ENCODE measurements at regions not wholly inside any gene's neighbourhood (a gene's known extent, or its start where the extent isn't known, plus 50 kb on each side); places are given as distances from the start of the nearest gene placed in this dataset.
"Not testable (repeated sequence)": the region's sequence is repeated elsewhere in the genome, so short reads cannot be mapped to it uniquely, and the experiment has no call there.

DNA sequence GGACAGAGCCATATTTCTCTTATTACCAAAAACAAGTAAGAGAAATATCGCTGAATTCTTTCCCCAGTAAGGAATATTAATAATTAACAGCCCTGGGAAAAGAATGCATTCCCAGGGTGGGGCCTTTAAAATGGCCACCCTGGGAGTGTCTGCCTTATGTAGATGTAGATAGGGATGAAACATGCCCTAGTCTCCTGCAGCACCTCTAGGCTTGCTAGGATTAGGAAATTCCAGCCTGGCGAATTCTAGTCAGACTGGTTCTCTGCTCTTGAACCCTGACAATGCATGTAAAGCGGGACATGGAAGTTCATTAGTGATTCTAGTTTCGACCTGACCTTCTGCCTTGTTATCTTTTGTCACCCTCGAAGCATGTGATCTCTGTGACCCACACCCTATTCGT is 405.2 kb upstream of the MAP2 start:
- 82 to 88% methylated on average over 6 of the region's 6 CpGs for WGBS, 2 donors
- H3K27ac ChIP-seq (ENCODE audit: low read depth in 1 of 2, low read length in 2 of 2); H3K4me3 ChIP-seq (ENCODE audit: low read length in 2 of 2); H3K9me3 ChIP-seq (ENCODE audit: control insufficient read depth, low read length); intact Hi-C loops (cut with DNase I); H3K36me3 ChIP-seq (ENCODE audit: control insufficient read depth in 1 of 2, insufficient read depth in 2 of 2, low read length in 1 of 2); DNase-seq; H3K27me3 ChIP-seq (ENCODE audit: control insufficient read depth in 1 of 2, insufficient read depth in 2 of 2, low read length in 1 of 2); H3K4me1 ChIP-seq (ENCODE audit: control insufficient read depth in 1 of 2, insufficient read depth in 2 of 2, low read length in 2 of 2); ATAC-seq (ENCODE audit: low FRiP score): not testable (repeated sequence)

DNA sequence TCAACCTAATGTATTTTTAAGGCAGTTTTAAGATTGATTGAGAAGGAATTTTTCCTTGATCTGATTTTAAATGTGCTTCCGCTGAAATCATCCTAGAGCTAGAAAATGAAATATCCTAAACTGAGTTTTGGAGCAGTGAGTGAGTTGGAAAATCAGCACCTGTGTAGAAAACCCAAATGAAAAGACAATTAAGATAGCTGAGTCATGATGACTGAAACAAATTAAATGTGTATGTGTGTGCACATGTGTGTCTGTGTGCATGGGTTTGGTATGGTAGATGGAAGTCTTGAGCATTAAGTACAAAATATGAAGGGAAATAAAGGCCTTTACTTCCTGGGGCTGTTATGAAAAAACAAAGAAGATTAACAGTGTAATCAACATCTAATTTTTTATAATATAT is 394.6 kb upstream of the MAP2 start:
- Histone ChIP-seq H3K27ac (ENCODE audit: low read depth in 1 of 2, low read length in 2 of 2) (no peak overlapping the region), H3K4me1 (ENCODE audit: control insufficient read depth in 1 of 2, insufficient read depth in 2 of 2, low read length in 2 of 2) (no peaks in the 10 kb centered on the region), H3K9me3 (ENCODE audit: control insufficient read depth, low read length) (no peaks in the 10 kb centered on the region), H3K27me3 (ENCODE audit: control insufficient read depth in 1 of 2, insufficient read depth in 2 of 2, low read length in 1 of 2) (no peaks in the 10 kb centered on the region), H3K36me3 (ENCODE audit: control insufficient read depth in 1 of 2, insufficient read depth in 2 of 2, low read length in 1 of 2) (no peaks in the 10 kb centered on the region), H3K4me3 (ENCODE audit: low read length in 2 of 2) (no peak overlapping the region)
- intact Hi-C loops (cut with DNase I), result no loop called here
- 93 to 95% methylated on average over 1 of the region's 1 CpG for WGBS, 2 donors
- ATAC-seq (ENCODE audit: low FRiP score) (no peak), DNase-seq (no peak)

DNA sequence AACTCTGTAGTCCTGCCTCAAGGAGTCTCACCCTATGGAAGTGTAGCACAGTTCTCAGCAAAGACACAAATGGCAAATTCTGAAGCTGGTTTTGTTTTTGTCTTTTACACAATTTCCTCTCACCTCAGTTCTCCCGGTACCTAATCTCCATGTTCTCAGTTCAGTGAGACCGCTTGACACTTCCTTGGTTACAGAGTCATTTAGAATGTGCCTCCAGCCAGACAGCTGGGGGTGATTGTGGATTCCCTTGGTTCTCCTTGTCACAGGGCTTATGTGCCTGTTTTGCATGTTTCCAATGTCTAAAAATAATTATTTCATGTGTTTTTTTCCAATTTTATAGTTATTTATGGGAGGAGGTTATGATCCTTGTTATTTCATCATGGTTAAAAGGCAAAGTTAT is 379.5 kb upstream of the MAP2 start:
- no peaks in the 10 kb centered on the region for H3K27me3 ChIP-seq (ENCODE audit: control insufficient read depth in 1 of 2, insufficient read depth in 2 of 2, low read length in 1 of 2)
- H3K4me3 ChIP-seq (ENCODE audit: low read length in 2 of 2), result no peak overlapping the region
- H3K9me3 ChIP-seq (ENCODE audit: control insufficient read depth, low read length), result no peaks in the 10 kb centered on the region
- intact Hi-C loops (cut with DNase I), result no loop called here
- H3K36me3 ChIP-seq (ENCODE audit: control insufficient read depth in 1 of 2, insufficient read depth in 2 of 2, low read length in 1 of 2), result no peaks in the 10 kb centered on the region
- H3K27ac ChIP-seq (ENCODE audit: low read depth in 1 of 2, low read length in 2 of 2), result no peak overlapping the region
- 64 to 70% methylated on average over 2 of the region's 2 CpGs for WGBS, 2 donors
- DNase-seq (no peak), ATAC-seq (ENCODE audit: low FRiP score) (no peak)
- no peaks in the 10 kb centered on the region for H3K4me1 ChIP-seq (ENCODE audit: control insufficient read depth in 1 of 2, insufficient read depth in 2 of 2, low read length in 2 of 2)

DNA sequence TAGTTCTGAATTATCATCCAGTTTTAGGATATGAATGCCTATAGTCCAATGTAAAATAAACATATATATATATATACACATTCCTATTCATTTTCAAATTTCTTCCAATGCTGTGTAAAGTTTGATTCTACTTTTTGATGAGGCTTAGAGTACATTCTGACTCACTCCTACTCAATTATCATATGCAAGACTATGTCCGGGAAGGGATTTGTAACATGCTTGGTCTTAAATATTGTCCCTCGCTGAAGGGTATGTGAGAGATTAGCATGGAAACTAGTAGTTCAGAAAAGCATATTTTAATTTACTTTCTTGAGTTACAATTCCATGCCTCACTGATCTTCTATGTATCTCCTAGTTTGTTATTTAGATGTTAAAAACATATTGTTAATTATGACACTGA is 377.7 kb upstream of the MAP2 start:
- intact Hi-C loops (cut with DNase I), result no loop called here
- WGBS, 2 donors, result 87 to 92% methylated on average over 2 of the region's 2 CpGs
- no peak for ATAC-seq (ENCODE audit: low FRiP score)

DNA sequence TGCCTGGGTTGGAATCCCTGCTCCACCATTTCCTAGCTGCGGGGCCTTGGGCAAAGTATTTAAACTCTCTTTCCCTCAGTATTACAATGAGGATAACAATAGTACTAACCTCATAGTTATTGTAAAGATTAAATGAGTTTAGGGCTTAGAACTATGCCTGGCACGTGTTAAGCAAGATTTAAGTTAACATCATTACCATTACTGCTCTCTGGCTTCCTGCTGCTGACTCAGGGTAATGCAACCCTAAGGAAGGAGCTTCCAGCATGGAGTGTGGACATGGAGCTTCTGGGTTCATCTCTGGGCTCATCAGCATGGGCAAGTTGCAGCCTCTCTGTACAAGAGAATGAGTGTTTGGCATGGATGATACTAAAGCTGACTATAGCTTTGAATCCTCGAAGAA is 374.2 kb upstream of the MAP2 start:
- intact Hi-C loops (cut with DNase I), result no loop called here
- Histone ChIP-seq H3K4me1 (ENCODE audit: control insufficient read depth in 1 of 2, insufficient read depth in 2 of 2, low read length in 2 of 2) (no peaks in the 10 kb centered on the region), H3K9me3 (ENCODE audit: control insufficient read depth, low read length) (no peaks in the 10 kb centered on the region), H3K27ac (ENCODE audit: low read depth in 1 of 2, low read length in 2 of 2) (no peak overlapping the region), H3K27me3 (ENCODE audit: control insufficient read depth in 1 of 2, insufficient read depth in 2 of 2, low read length in 1 of 2) (no peaks in the 10 kb centered on the region), H3K36me3 (ENCODE audit: control insufficient read depth in 1 of 2, insufficient read depth in 2 of 2, low read length in 1 of 2) (no peaks in the 10 kb centered on the region), H3K4me3 (ENCODE audit: low read length in 2 of 2) (no peak overlapping the region)
- DNase-seq (no peak), ATAC-seq (ENCODE audit: low FRiP score) (no peak)
- 65% methylated on average over 3 of the region's 3 CpGs for WGBS, 2 donors

More for the DNA sequence above, 377.7 kb upstream of the MAP2 start:
- Histone ChIP-seq H3K27me3 (ENCODE audit: control insufficient read depth in 1 of 2, insufficient read depth in 2 of 2, low read length in 1 of 2) (no peaks in the 10 kb centered on the region), H3K36me3 (ENCODE audit: control insufficient read depth in 1 of 2, insufficient read depth in 2 of 2, low read length in 1 of 2) (no peaks in the 10 kb centered on the region), H3K27ac (ENCODE audit: low read depth in 1 of 2, low read length in 2 of 2) (no peak overlapping the region), H3K4me1 (ENCODE audit: control insufficient read depth in 1 of 2, insufficient read depth in 2 of 2, low read length in 2 of 2) (no peaks in the 10 kb centered on the region), H3K9me3 (ENCODE audit: control insufficient read depth, low read length) (no peaks in the 10 kb centered on the region), H3K4me3 (ENCODE audit: low read length in 2 of 2) (no peak overlapping the region)
- no peak for DNase-seq

DNA sequence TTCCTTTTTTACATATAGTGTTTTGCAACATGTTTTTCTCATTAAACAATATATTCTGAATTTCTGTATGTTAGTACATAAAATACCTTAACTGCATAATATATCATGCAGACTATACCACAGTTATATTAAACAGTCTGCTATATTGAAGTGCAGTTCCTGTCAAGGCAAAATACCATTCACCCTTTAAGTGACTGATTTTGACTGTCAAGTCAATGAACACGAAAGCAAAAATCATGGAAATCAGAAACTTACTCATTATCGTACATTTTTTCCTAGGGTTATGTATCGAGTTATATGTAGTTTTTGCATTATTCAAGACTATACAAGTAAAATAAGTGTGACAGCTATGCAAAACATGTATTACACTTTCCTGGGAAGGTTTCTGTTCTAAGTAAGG is 361.6 kb upstream of the MAP2 start:
- intact Hi-C loops (cut with DNase I), result no loop called here
- Histone ChIP-seq H3K27me3 (ENCODE audit: control insufficient read depth in 1 of 2, insufficient read depth in 2 of 2, low read length in 1 of 2) (no peaks in the 10 kb centered on the region), H3K36me3 (ENCODE audit: control insufficient read depth in 1 of 2, insufficient read depth in 2 of 2, low read length in 1 of 2) (no peaks in the 10 kb centered on the region), H3K27ac (ENCODE audit: low read depth in 1 of 2, low read length in 2 of 2) (no peak overlapping the region), H3K4me3 (ENCODE audit: low read length in 2 of 2) (no peak overlapping the region), H3K4me1 (ENCODE audit: control insufficient read depth in 1 of 2, insufficient read depth in 2 of 2, low read length in 2 of 2) (no peaks in the 10 kb centered on the region), H3K9me3 (ENCODE audit: control insufficient read depth, low read length) (peaks cover 1% of the 10 kb centered on the region)
- no peak for ATAC-seq (ENCODE audit: low FRiP score)
- DNase-seq, result no peak
- WGBS, 2 donors, result 67 to 79% methylated on average over 3 of the region's 3 CpGs

DNA sequence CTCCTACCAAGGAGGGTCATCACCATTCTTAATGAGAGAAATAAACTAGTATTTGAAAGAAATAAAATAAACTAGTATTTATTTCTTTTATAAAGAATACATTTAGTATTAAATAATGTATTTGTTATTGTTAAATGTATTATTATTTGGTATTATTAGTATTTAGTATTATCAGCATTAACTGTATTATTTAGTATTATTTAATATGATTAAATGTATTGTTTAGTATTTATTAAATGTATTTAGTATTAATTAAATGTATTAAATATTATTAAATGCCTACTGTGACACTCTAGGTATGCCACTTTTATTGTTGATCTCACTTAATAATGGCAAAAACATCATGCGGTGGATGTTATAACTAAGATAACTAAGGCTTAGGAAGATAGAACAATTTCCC is 353.6 kb upstream of the MAP2 start:
- Histone ChIP-seq H3K4me1 (ENCODE audit: control insufficient read depth in 1 of 2, insufficient read depth in 2 of 2, low read length in 2 of 2) (no peaks in the 10 kb centered on the region), H3K27ac (ENCODE audit: low read depth in 1 of 2, low read length in 2 of 2) (no peak overlapping the region), H3K27me3 (ENCODE audit: control insufficient read depth in 1 of 2, insufficient read depth in 2 of 2, low read length in 1 of 2) (no peaks in the 10 kb centered on the region), H3K36me3 (ENCODE audit: control insufficient read depth in 1 of 2, insufficient read depth in 2 of 2, low read length in 1 of 2) (no peaks in the 10 kb centered on the region), H3K9me3 (ENCODE audit: control insufficient read depth, low read length) (no peaks in the 10 kb centered on the region), H3K4me3 (ENCODE audit: low read length in 2 of 2) (no peak overlapping the region)
- no peak for ATAC-seq (ENCODE audit: low FRiP score)
- intact Hi-C loops (cut with DNase I), result no loop called here
- DNase-seq, result no peak
- WGBS, 2 donors, result 85 to 95% methylated on average over 1 of the region's 1 CpG

DNA sequence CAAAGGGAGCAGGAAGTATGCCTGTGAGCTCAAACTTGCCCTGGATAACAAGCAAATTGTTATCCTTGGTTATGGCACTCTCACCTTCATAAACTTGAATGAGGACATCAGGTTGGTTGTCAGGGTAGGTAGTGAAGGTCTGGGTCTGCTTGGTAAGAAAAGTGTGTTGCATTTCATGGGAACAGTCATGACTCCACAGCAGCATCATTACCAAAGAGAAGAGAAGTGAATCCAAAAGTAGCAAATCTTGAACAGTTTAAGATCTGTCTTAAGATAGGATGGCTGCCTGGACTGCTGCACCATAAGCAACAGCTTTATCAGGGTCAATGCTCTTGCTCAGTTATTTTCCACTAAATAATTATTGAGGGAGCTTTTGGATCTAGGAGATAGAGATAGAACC is 350.7 kb upstream of the MAP2 start:
- H3K4me3 ChIP-seq (ENCODE audit: low read length in 2 of 2), result no peak overlapping the region
- no peaks in the 10 kb centered on the region for H3K36me3 ChIP-seq (ENCODE audit: control insufficient read depth in 1 of 2, insufficient read depth in 2 of 2, low read length in 1 of 2)
- H3K9me3 ChIP-seq (ENCODE audit: control insufficient read depth, low read length), result no peaks in the 10 kb centered on the region
- no peaks in the 10 kb centered on the region for H3K27me3 ChIP-seq (ENCODE audit: control insufficient read depth in 1 of 2, insufficient read depth in 2 of 2, low read length in 1 of 2)
- DNase-seq (no peak), ATAC-seq (ENCODE audit: low FRiP score) (no peak)
- no peaks in the 10 kb centered on the region for H3K4me1 ChIP-seq (ENCODE audit: control insufficient read depth in 1 of 2, insufficient read depth in 2 of 2, low read length in 2 of 2)
- no peak overlapping the region for H3K27ac ChIP-seq (ENCODE audit: low read depth in 1 of 2, low read length in 2 of 2)
- intact Hi-C loops (cut with DNase I), result no loop called here

DNA sequence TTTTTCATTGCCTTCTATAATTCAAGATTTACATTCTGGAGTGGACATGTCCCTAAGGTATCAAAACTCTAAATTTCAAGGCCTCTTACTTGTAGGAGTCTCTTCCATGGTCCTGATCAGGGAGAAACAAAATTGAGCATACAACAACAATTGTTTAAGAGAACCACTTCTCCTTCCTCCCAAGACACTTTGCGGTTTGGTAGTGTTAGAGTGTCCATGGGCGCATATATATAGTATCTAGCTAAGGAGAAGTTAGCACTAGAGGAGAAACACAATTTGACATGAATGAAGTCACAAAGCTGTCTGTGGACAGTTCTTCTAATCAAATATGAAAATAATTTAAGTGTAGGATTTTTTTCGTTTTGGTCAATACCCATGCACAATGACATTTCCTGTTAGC is 349.1 kb upstream of the MAP2 start:
- intact Hi-C loops (cut with DNase I), result no loop called here
- ATAC-seq (ENCODE audit: low FRiP score) (no peak), DNase-seq (no peak)
- no peaks in the 10 kb centered on the region for H3K36me3 ChIP-seq (ENCODE audit: control insufficient read depth in 1 of 2, insufficient read depth in 2 of 2, low read length in 1 of 2)
- H3K27ac ChIP-seq (ENCODE audit: low read depth in 1 of 2, low read length in 2 of 2), result no peak overlapping the region
- WGBS, 2 donors, result 92 to 94% methylated on average over 3 of the region's 3 CpGs
- no peaks in the 10 kb centered on the region for H3K9me3 ChIP-seq (ENCODE audit: control insufficient read depth, low read length)
- H3K4me3 ChIP-seq (ENCODE audit: low read length in 2 of 2), result no peak overlapping the region
- no peaks in the 10 kb centered on the region for H3K27me3 ChIP-seq (ENCODE audit: control insufficient read depth in 1 of 2, insufficient read depth in 2 of 2, low read length in 1 of 2)
- H3K4me1 ChIP-seq (ENCODE audit: control insufficient read depth in 1 of 2, insufficient read depth in 2 of 2, low read length in 2 of 2), result no peaks in the 10 kb centered on the region

All from aorta (tissue), 5 donors.